Tongue (tissue), 1 donor: ENCODE measurements at regions not wholly inside any gene's neighbourhood (a gene's known extent, or its start where the extent isn't known, plus 50 kb on each side); places are given as distances from the start of the nearest gene placed in this dataset.
"Not testable (repeated sequence)": the region's sequence is repeated elsewhere in the genome, so short reads cannot be mapped to it uniquely, and the experiment has no call there.

ENCODE experiments used
- DNase-seq: peaks from one replicate; pipeline ENCODE4 v3.0.0-alpha.2; 2015

GRCh38 chr4:25981749-25982148 is 67.7 kb downstream of the SMIM20 start:
- no peak for DNase-seq

DNA sequence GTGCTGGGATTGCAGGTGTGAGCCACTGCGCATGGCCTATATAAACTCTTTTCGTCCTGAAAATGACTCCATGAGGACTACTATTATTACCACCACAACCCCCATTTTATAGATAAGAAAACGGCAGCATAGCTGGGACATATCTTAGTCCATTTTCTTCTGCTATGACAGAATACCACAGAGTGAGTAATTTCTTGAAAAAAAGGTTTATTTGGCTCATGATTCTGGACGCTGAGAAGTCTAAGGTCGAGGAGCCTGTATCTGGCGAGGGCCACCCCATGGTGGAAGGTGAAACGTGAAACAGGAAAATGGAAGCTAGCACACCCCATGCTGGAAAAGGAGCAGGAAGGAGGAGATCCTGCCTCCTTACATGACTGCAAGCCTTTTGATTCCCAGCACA is 68.9 kb downstream of the SMIM20 start:
- DNase-seq = no peak

- no peak for DNase-seq
Observed at GRCh38 chr4:25984266-25984665, 70.2 kb downstream of the SMIM20 start.

DNA sequence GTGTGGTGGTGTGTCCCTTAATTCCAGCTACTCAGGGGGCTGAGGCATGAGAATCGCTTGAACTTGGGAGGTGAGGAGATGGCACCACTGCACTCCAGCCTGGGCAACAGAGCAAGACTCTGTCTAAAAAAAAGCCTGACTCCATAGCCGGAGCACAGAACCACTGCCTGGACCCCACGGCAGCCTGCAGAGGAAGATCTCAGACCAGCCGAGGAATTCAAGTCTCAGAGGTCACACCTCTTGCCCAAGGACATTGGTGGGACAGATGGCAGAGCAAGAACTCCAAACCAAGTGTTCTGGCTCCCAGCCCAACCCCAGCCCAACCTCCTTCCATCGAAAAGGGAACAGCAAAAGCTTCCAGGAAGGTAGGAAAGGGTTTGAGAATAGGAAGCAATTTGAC is 70.8 kb downstream of the SMIM20 start:
- no peak for DNase-seq

DNA sequence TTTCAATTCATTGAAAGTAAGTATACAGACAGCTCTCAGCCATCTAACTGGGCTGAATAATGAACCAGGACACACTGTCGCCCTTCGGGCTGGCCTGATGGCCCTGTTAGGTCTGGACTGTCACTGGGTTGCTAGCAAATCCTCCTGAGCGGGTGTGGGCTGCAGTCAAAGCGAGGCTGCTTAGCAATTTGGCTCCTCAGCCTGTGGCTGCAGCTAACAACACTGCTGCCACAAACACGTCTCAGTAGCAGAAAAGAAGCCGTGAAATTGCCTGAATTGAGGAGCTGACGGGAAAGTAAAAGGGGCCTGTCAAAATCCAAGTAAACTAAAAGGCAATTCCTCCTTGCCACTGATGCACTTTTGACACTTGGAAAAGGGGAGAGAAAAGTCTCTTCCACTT is 72.8 kb downstream of the SMIM20 start:
- peak; percentile 33 for DNase-seq

DNA sequence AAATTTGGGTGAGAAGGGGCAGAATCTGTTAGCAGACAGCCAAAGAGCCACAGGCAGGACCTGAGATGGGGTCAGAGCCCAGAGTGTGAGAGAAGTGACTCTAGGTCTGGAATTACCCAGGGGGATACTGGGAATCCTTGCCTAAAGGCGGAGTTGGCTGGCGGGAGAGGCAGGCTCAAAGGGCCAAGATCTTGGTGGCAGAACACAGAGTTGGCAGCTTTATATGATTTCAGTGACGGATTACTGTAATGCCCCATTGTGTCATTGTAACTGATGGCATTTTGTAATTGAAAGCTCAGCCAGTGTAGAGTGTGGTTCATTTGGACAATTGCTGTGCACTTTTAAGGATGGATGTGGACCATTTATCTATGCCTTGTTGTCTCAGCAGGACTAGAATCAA is 77.3 kb downstream of the SMIM20 start:
- DNase-seq = no peak

DNA sequence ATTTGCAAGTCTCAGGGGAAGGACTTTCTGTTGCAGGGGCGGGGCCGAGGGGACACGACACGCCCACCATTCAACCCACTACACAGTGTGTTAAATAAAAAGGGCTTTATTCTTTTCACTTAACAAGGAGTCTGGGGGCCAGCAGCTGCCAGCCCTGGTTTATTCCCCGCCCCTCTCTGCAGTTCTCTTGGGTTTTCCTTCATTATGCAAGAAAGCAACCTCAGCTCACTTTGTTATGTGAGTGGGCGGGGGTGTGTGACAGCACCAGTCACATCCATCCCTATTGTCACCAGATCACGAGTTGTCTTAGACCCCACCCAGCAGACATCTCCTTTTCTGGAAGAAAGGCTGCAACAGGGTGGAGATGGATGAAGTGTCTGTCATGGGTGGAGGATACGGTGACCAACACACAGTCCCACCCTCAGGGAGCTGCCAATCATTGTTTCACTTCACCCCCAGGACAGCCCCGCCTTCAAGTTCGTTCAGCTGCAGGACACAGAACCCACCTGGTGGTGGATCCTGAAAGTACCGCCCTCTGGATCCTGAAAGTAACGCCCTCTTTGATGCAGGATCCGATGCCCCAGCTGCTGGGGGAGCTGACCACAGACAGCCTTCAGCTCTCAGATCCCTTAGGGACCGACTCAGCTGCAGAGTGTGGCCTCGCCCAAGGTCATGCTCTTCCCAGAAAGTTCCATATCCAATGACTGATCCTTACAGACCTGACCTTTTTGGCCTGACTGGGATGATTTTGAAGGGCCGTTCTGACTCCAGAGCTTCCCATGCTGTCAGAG is 79.6 kb downstream of the SMIM20 start:
- DNase-seq = peak; percentile 24

DNA sequence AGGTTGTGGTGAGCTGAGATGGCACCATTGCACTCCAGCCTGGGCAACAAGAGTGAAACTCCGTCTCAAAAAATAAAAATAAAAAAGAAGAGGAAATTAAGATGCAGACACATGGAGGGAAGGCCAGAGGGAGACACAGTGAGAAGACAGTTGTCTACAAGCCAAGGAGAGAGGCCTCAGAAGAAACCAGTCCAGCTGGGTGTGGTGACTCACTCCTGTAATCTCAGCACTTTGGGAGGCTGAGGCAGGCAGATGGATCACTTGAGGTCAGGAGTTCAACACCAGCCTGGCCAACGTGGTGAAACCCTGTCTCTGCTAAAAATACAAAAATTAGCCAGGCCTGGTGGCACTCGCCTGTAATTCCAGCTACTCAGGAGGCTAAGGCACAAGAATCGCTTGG is 80.6 kb downstream of the SMIM20 start:
- not testable (repeated sequence) for DNase-seq

GRCh38 chr4:26000274-26000950 is 86.4 kb downstream of the SMIM20 start:
- DNase-seq = no peak

DNA sequence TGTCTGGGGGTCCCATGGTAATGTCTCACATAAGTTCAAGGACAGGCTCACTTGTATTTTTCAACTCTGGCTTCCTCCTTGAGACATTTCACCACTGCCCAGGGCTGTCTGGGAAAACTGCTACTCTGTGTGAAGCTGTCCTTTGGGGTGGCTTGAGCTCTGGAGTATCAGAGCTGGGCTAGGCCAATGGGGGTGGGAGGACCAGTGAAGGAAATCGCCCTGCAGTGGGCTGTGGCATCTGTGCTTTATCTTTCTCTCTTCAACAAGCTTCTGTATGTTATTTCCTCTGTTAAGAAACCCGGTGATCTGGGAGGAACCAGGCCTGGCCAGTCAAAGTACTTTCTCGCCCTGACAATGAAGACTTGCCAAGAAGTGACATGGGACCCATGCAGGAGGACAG is 87.4 kb downstream of the SMIM20 start:
- DNase-seq = no peak

GRCh38 chr4:26001816-26002215 is 87.8 kb downstream of the SMIM20 start:
- no peak for DNase-seq

DNA sequence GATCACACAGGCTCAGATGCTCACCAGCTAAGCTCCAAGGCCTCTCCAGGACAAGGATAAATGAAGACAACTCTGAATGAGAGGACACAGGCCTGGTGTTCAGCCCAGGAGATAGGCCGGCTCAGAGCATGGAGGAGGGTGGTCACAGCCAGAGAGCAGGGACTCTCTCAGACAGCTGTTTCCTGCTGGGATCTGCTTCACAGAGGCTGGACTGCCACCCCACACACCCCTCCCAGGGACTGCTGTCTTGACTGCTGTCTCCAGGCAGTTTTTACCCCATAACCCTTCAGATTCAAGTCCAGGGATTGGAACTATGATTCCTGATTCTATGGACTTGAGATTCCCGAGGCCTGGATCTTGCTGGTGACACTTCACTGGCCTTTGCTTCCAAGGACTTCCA is 89.0 kb downstream of the SMIM20 start:
- peak; percentile 26 for DNase-seq

- DNase-seq = no peak
Observed at GRCh38 chr4:26004290-26004689, 90.3 kb downstream of the SMIM20 start.

- no peak for DNase-seq
Observed at GRCh38 chr4:26005764-26006163, 91.7 kb downstream of the SMIM20 start.

DNA sequence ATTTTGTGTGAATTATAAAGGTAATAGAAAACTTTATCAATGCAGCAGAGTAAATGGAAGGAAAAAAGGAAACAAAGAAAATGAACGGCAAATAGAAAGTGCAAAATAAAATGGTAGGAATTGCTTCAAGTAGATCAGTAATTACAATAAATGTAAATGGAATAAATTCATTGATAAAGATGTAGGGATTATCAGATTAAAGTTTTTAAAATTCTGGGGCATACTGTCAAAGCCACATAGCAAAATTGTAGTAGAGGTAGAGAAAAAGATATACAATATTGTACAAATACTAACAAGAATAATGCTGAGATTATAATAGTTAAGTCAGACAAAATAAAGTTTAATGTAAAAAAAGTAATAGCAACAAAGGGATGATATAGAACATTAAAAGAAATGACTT is 94.7 kb downstream of the SMIM20 start:
- DNase-seq = no peak

- no peak for DNase-seq
Observed at GRCh38 chr4:26009502-26009901, 95.5 kb downstream of the SMIM20 start.

GRCh38 chr4:26010304-26010703 is 96.3 kb downstream of the SMIM20 start:
- DNase-seq = no peak

DNA sequence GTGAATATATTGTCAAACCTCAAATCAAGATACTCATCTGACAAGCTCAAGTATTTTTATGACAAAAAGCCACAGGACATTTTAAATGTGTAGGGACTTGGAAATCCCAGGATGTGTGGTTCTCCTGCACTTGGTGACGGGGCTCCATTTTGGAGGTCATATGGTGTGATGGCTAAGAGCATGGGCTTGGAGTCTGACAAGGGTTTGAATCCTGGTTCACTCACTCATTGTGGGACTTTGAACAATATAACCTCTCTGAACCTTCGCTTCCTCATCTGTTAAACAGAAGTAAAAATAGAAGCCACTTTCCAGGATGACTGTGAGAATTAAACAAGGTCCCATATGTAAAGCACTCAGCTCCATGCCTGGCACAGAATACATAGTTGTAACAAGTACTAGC is 99.6 kb downstream of the SMIM20 start:
- no peak for DNase-seq

GRCh38 chr4:26015133-26015651 is 101.2 kb downstream of the SMIM20 start:
- DNase-seq = peak; percentile 45

DNA sequence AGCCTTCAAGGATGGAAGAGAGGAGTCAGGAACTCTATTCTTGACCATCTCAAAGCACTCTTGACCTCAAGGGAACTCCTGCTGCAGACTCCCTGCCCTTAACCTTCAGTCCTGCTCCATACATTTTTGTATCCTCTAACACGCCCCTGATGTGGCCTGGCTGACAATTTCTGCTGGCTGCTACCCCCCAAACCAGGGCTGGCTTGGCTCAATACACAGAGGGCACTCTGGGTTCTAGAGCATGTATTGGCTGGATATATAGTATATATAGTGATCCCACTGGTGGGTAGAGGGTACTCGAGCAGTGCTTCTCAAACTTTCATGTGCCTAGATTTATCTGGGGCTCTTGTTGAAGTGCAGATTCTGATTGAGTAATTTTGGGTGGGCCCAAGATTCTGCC is 101.9 kb downstream of the SMIM20 start:
- no peak for DNase-seq

- DNase-seq = no peak
Observed at GRCh38 chr4:26017531-26017930, 103.5 kb downstream of the SMIM20 start.

DNA sequence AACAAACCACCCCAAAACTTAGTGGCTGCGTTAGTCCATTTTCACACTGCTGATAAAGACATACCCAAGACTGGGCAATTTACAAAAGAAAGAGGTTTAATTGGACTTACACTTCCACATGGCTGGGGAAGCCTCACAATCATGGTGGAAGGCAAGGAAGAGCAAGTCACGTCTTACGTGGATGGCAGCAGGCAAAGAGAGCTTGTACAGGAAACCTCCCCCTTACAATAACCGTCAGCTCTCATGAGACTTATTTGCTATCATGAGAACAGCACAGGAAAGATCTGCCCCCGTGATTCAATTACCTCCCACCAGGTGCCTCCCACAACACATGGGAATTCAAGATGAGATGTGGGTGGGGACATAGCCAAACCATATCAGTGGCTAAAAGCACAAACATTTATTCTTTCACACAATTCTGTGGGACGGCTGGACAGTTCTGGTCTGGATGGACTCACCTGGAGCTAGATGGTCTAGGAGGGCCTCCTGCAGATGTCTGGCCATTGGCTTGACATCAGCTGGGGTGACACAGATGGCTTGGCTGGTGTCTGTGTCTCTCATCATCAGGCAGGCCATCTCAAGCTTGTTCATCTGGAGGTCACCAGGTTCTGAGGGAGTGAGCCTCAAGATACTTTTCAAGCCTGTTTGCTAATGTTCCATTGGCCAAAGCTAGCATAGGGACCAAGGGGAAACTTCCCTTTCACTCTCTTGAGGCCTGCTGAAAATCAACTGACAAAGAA is 104.1 kb downstream of the SMIM20 start:
- not testable (repeated sequence) for DNase-seq

- DNase-seq = no peak
Observed at GRCh38 chr4:26020083-26020668, 106.2 kb downstream of the SMIM20 start.
